Fibroblast of skin of left biceps (primary cell): ENCODE measurements at regions not wholly inside any gene's neighbourhood (a gene's known extent, or its start where the extent isn't known, plus 50 kb on each side); places are given as distances from the start of the nearest gene placed in this dataset.

Experiments
- DNase-seq, 2 experiments: peaks; one replicate each; pipeline ENCODE4 v3.0.0-alpha.2; 2013; ENCODE audit warnings: low read depth in 2 of 2

DNA sequence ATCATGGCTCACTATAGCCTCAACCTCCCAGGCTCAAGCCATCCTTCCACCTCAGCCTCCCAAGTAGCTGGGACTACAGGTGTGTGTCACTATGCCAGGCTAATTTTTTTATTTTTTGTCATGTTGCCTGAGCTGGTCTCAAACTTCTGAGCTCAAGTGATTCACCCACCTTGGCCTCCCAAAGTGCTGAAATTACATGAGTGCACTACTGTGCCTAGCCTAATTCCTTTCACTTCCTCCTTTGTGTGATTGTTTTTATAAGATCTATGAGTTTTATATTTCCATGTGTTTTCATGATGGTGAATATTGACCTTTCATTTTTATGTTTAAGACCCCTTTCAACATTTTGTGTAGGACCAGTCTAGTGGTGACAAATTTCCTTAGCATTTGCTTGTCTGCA is 55.2 kb upstream of the IL12B start:
- DNase-seq, result no peak

DNA sequence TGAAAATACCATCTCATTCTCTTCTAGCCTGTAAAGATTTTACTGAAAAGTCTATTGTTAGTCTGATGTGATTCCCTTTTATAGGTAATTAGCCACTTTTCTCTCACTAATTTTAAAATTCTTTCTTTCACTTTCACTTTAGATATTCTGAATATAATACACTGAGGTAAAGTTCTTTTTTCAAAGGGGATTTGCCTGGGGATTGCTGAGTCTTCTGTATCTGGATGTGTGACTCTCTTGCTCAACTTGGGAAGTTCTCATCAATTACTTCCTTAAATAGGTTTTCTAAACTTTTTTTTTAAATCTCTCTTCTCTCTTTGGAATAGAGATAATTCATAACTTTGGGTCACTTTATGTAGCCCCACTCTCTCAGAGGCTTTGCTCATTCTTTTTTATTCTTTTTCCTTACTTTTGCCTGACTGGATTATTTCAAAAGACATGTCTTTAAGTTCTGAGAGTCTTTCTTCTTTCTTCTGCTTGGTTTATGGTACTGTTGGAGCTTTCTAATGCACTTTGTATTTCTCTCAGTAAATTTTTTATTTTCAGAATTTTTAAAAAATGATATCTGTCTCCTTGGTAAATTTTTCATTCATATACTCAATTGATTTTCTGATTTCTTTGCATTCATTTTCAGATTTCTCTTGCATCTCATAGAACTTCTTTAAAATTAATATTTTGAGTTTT is 55.9 kb upstream of the IL12B start:
- DNase-seq, result no peak

DNA sequence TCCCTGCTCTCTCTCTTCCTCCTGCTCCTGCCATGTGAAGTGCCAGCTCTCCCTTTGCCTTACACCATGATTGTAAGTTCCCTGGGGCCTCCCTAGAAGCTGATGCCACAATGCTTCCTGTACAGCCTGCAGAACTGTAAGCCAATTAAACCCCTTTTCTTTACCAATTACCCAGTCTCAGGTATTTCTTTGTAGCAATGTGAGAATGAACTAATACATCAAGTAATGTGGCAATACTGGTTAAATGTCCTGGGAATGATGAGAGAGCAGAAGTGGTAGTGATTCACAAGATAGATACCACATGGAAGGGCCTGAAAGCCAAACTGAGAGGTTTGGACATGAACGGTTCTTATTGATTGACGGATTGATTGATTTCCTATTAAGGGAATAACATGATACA is 62.6 kb upstream of the IL12B start:
- no peak for DNase-seq

- DNase-seq, result no peak
These were observed 63.6 kb upstream of the IL12B start for GRCh38 chr5:159393854-159394274.

- DNase-seq, result no peak
These were observed 64.9 kb upstream of the IL12B start for GRCh38 chr5:159395202-159395601.

DNA sequence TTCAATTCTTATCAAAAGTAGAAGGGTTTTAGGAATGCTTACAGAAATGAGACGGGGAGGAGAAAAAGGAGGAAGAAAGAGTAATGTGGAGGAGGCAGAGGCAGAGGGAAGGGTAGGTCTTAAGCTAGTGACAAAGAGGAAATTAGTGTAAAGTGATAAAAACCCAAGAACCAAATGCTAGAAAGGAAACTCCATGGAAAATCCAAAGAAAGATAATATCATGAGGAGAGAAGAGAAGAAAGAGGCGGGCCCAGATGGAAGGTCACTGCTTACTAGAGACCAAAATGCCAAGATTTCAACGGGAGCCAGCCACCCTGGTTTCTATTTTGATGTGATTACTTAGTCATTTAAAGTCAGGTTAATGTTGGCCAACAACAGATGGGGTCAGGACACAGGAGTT is 68.6 kb upstream of the IL12B start:
- no peak for DNase-seq

DNA sequence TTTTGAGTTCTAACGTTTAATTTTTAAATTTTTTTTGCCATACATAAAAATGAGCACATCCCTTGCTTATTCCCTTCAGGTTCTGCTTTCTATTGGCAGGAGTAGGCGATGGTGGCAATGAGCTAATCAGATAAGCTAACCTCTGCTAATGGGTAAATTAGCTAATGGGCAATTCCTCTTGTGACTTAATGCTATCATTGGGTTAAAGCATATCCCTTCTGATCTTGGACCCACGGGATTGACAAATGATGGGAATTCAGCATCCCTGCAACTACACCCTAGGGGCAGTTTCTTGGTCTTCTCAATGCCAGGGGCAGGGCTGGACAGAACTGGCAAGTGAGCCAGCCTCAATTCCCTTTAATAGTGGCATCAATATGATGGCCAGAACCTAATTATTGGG is 70.2 kb upstream of the IL12B start:
- DNase-seq, result no peak

DNA sequence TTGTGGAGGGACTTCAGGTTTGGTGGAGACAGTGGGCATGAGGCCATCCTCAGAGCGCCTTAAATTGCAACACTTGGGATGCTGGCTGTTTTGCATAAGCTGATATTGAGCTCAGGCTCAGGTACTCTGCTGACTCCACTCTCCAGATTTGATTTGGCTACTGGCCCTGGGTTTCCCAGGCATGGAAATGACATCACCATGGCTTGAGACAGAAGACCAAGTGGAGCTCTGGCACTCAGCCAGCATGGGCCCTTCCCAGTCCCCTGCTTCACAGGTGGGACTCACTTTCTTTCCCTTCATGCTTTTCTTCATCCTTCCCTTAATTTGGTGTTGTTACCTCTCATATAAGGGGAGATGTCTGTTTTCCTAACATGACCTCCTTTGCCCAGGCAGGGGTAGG is 72.0 kb upstream of the IL12B start:
- DNase-seq, result no peak

GRCh38 chr5:159402856-159403255 is 72.6 kb upstream of the IL12B start:
- no peak for DNase-seq

DNA sequence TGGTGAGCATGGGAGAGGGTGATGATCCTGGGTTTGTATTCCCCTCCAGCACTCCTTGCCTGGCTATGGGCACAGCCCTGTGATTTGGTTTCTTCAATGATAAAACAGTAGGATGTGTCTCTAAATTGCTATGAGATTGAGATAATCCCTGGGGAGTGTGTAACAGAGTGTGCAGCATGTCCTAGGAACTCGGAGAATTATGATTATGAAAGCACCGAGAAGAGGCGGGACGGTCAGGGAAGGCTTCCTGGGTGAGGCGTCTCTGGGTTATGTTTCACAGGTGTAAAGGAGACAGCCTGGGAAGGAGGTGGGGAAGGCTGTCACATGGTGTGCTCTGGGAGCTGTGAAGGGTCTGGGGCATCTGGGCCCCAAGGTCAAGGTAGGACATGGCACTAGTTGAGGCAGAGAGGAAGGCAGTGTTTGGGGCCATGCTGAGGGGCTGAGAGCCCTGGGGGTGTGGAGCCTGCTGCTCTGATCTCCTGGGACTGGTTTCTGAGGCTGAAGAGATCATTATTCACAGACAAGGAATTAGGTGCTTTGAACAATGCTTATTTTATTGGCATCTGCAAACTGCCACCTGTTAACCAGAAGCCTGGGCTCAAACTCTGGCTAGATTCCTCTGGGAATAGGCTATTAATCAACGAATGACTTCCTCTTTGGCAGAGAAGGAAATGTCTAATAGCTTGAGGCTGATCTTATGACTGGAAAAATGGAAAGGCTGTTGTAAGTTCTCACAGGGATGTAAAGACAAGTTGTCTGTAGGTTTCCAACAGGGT is 73.8 kb upstream of the IL12B start:
- DNase-seq, result no peak

GRCh38 chr5:159405611-159406031 is 75.3 kb upstream of the IL12B start:
- no peak for DNase-seq

DNA sequence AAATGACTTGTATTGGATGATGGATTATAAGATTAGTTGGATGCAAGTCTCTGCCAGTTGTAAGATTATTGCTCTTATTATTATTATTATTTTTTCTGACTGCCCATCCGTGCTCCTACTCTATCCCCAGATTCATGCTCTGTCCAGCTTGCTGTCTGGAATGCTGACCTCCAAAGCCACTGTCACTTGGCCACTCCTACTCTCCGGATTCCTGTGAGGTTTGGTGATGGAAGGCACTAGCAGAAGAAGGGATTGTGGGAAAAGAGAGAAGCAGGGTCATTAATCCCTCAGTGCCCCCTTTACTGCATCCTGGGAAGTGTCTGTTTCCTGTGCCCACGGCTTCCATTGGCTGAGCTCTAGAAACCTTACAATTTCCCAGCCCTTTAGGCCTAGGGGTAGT is 76.3 kb upstream of the IL12B start:
- DNase-seq, result no peak

DNA sequence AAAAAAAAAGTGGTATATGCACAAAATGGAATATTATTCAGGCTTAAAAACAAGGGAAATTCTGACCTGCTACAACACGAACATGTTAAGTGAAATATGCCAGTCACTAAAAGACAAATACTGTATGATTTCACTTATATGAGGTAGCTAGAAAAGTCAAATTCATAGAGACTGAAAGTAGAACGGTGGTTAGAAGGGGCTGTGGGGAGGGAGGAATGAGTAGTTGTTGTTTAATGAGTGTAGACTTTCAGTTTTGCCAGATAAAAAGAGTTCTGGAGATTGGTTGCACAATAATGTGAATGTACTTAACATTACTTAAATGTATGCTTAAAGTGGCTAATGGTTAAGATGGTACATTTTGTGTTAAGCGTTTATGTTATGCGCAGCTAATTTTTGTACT is 79.5 kb upstream of the IL12B start:
- no peak for DNase-seq

DNA sequence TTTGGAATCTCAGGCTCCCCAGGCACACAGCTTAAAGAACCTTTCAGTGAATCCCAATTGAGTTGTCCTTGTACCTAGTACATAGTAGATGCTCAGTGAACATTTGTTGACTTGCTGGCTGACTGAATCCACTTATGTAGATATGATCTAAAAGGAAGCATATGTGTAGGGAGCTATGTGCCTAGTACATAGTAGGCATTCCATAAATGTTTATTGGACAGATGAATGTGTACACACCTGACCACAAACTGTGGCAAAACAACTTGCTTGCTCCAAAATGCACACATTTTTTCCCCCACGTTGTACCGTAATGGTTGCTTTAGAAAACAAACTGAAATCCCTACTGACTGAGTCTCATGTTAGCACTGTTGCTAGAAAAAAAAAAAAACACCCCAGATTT is 80.2 kb upstream of the IL12B start:
- DNase-seq, result no peak

DNA sequence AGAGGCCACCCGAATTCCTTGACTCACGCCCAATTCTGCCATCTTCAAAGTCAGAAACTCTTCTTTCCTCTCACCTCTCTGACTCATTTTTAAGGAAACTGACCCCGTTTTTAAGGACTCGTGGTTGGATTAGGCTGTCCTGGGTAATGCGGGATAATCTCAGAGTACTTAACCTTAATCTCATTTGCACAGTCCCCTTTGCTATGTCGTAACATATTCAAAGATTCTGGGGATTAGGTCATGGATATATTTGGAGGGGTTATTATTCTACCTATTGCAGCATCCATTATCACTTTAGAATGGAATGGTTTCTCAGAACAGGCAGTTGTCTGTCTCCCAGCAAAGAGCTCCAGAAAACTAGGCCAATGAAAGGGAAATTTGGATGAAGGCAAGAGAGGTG is 80.8 kb upstream of the IL12B start:
- no peak for DNase-seq

GRCh38 chr5:159412284-159413046 is 82.2 kb upstream of the IL12B start:
- no peak for DNase-seq

DNA sequence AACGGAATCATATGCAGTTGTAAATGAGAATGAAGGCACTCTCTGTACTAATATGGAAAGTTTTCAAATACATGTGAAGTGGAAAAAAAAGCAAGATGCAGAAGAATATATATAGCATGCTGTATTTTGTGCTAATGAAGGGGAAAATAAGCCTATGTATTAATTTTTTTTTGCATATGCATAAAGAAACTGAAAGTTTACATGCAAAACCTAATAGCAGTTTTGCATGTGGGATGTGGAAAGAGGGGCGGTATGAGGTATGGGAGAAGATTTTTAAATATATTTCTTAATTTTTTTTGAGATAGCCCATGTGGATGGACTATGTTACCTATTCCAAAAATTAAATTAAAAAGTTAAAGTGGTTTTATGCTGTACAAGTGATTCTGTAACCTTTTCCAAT is 83.7 kb upstream of the IL12B start:
- no peak for DNase-seq

- DNase-seq, result no peak
These were observed 85.1 kb upstream of the IL12B start for GRCh38 chr5:159415301-159415937.

DNA sequence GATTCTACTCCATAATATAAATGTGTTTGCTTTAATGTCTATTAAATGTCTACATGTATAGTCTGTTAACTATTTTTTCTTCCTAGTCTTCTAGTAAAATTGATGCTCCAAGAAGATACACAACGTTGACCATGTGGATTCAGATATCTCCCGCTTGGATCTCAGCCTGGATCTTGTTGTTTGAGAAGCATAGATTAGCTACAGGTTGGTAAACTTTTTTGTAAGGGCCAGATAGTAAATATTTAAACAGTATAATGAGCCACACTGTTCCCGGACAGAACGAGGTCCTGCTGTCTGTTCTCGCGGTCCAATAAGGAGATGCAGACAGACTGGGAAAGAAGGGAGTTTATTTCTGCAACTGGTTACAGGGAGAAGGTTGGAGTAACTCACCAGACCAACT is 86.2 kb upstream of the IL12B start:
- DNase-seq, result no peak

GRCh38 chr5:159417170-159417569 is 86.9 kb upstream of the IL12B start:
- no peak for DNase-seq

DNA sequence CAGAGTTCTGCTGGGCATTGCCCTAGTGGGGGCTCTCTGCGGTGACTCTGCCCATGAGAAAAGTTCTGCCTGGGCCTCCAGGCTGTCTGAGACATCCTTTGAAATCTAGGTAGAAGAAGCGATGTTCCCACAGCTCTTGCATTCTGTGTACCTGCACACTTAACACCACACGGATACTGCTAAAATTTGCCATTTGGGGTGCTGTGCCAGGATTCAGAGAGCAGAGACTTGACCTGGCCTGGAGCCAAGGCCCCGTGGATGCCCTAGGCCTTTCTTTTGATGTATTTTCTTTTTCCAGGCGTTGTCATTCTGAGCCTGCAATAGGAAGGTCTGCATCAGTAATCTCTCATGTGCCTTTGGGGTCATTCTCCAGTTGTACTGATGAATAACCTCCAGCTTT is 89.3 kb upstream of the IL12B start:
- DNase-seq, result no peak

DNA sequence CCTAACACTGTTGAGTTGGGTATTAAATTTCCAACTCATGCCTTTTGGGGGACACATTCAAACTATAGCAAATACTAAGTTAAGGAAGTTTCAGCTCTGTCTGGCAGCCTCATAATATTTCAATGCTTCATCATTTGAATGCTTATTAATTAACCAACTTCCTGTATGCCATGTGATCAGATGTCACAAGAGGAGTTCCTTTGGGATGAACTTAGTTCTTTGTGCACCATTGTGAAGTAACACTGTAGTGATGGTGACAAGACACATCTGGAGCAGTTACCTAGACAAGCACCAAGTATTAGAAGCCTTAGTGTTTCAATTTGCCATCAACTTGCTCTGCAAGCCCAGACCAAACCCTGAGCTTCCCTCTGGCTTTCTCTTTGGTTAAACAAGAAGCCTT is 90.7 kb upstream of the IL12B start:
- no peak for DNase-seq
